GM10248 (cell line): ENCODE measurements at regions not wholly inside any gene's neighbourhood (a gene's known extent, or its start where the extent isn't known, plus 50 kb on each side); places are given as distances from the start of the nearest gene placed in this dataset.

Experiments
- CTCF ChIA-PET: fragments of 300-600 bp; sonication (Branson Sonifier 250); formaldehyde crosslinking; extraction: SDS; loops from one replicate; lab custom pipeline; 2021; ENCODE audit warnings: antibody characterized with exemption; lab: Yijun Ruan, JAX
- POLR2A ChIA-PET: fragments of 350-650 bp; sonication (Branson Sonifier 250); formaldehyde crosslinking; extraction: SDS; loops from one replicate; lab custom pipeline; 2020; ENCODE audit warnings: antibody characterized with exemption; lab: Yijun Ruan, JAX
- DNase-seq: peaks from one replicate; pipeline ENCODE4 v3.0.0; 2012; ENCODE audit errors: extremely low spot score
- CTCF ChIP-seq: IDR thresholded peaks from 2 replicates; pipeline ENCODE4 v1.5.1; 2012; ENCODE audit warnings: mild to moderate bottlenecking, low read depth; ENCODE audit errors: extremely low read depth, missing control alignments, control extremely low read depth

- TF ChIP-seq CTCF, result no peak
- POLR2A ChIA-PET, result interaction anchor here (0.7 kb wide), 1 partner anchor 47 kb away, joined by 3 read pairs; no protein-coding TSS in a partner anchor
- CTCF ChIA-PET, result interaction anchor here (1.0 to 3.1 kb wide), 3 partner anchors 15 to 58 kb away, joined by 3 to 16 read pairs (median 3); no protein-coding TSS in a partner anchor
- DNase-seq, result no peak
These were observed 63.3 kb upstream of the ZC3H11B start for GRCh38 chr1:219676012-219676765.

GRCh38 chr1:219670426-219671149, 57.7 kb upstream of the ZC3H11B start:
- TF ChIP-seq CTCF, result no peak
- ChIA-PET CTCF (interaction anchor here (1.9 kb wide), 1 partner anchor 9 kb away, joined by 11 read pairs; no protein-coding TSS in a partner anchor), POLR2A (no interaction called here)
- no peak for DNase-seq

GRCh38 chr1:219669556-219669955, 56.7 kb upstream of the ZC3H11B start:
- no peak for DNase-seq
- ChIA-PET CTCF (interaction anchor here (0.8 to 1.9 kb wide), 2 partner anchors 8 to 92 kb away, joined by 3 to 11 read pairs; no protein-coding TSS in a partner anchor), POLR2A (no interaction called here)
- no peak for TF ChIP-seq CTCF

- DNase-seq, result no peak
- POLR2A ChIA-PET, result no interaction called here
- CTCF ChIA-PET, result interaction anchor here (0.6 to 1.3 kb wide), 2 partner anchors 9 to 144 kb away, joined by 3 to 5 read pairs; no protein-coding TSS in a partner anchor
These were observed 56.1 kb upstream of the ZC3H11B start for GRCh38 chr1:219669042-219669441.

GRCh38 chr1:219668446-219668845, 55.5 kb upstream of the ZC3H11B start:
- POLR2A ChIA-PET, result no interaction called here
- no peak for TF ChIP-seq CTCF
- DNase-seq, result no peak
- CTCF ChIA-PET, result interaction anchor here (0.6 to 1.3 kb wide), 2 partner anchors 8 to 144 kb away, joined by 3 to 5 read pairs; no protein-coding TSS in a partner anchor

More at GRCh38 chr1:219669042-219669441, 56.1 kb upstream of the ZC3H11B start:
- no peak for TF ChIP-seq CTCF

GRCh38 chr1:219666242-219666641, 53.3 kb upstream of the ZC3H11B start:
- POLR2A ChIA-PET, result no interaction called here
- no peak for TF ChIP-seq CTCF
- no peak for DNase-seq
- CTCF ChIA-PET, result no interaction called here
